GM19455 (cell line): ENCODE measurements at regions not wholly inside any gene's neighbourhood (a gene's known extent, or its start where the extent isn't known, plus 50 kb on each side); places are given as distances from the start of the nearest gene placed in this dataset.

ENCODE experiments used
- ATAC-seq: cut with Tn5 transposase; IDR thresholded peaks from one replicate; pipeline ENCODE4 v1.9.1; 2021; ENCODE audit not compliant: unreplicated experiment

- no peak for ATAC-seq
These were observed 217.1 kb downstream of the BTG1 start for GRCh38 chr12:91928501-91928900.

- ATAC-seq, result no peak
These were observed 218.8 kb downstream of the BTG1 start for GRCh38 chr12:91926848-91927247.

DNA sequence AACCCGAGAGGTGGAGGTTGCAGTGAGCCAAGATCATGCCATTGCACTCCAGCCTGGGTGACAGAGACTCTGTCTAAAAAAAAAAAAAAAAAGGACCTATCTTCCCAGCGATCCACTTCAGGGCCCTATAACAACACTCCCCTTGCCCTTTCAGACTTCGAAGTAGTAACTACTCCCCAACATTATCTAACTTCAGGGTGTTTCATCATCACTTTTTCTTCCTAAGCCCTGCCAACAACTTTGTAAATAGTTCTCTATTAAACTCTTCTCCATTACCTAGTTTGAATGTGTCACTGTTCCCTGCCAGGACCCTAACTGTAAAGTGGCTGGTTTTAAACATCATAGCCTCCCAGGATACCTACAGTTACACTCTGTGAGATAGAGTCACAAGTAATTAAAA is 220.8 kb downstream of the BTG1 start:
- ATAC-seq, result no peak

GRCh38 chr12:91923864-91924263 is 221.8 kb downstream of the BTG1 start:
- no peak for ATAC-seq

- no peak for ATAC-seq
These were observed 223.0 kb downstream of the BTG1 start for GRCh38 chr12:91922674-91923073.

- ATAC-seq, result no peak
These were observed 223.5 kb downstream of the BTG1 start for GRCh38 chr12:91922139-91922538.

GRCh38 chr12:91921555-91921954 is 224.1 kb downstream of the BTG1 start:
- no peak for ATAC-seq

DNA sequence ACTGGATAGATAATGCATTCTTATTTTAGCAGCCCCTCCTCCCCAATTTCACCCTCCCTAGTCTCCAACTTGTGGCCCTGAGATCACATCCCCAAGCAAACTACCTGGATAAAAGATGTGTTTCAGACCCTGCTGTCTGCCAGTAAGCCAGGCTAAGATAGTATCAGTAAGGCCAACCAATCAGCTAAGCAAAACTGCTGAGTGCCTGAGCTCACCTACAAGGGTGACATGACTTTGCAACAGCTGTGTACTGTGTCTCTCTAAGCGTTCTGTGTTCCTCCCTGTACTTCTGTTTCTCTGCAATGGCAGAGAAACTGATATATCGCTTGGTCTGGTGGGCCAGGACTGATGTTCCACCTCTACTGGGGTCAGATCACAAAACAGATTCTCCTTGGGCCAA is 224.9 kb downstream of the BTG1 start:
- ATAC-seq, result no peak

DNA sequence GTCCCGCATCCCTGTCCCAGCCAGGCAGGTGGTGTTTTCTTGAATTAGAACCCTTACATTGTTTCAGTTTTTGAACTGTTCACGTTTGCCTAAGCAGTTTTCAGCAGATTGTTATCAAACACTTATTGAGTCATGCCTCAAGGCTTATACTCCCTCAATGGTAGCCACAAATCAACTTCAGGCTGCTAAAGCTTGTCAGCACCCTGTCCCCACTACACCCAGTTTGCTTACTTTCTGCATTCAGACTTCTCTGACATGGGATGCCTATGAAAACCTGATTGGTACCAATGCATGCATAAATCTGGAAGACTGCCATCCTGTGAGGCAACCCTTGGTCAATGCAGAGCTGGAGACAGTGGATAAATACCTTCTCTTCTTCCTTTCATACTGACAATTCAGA is 225.4 kb downstream of the BTG1 start:
- ATAC-seq, result no peak

DNA sequence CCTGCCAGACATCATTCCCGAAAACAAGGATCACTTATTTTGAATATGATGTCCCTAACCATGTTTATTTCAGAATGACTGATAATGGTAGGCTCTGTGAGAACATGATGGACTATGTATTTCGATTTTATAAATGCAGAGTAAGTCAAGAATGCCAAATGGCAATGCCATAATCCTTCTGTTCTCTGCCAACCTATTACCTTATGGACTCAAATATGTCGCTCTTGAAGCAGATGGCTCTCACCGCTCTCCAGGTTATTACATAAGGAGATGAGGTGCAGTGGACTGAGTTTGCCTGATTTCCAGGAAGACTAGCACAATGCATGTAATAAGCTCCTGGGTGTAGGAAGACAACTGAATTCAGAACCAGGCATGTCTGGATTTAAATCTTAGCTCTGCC is 227.2 kb downstream of the BTG1 start:
- no peak for ATAC-seq

DNA sequence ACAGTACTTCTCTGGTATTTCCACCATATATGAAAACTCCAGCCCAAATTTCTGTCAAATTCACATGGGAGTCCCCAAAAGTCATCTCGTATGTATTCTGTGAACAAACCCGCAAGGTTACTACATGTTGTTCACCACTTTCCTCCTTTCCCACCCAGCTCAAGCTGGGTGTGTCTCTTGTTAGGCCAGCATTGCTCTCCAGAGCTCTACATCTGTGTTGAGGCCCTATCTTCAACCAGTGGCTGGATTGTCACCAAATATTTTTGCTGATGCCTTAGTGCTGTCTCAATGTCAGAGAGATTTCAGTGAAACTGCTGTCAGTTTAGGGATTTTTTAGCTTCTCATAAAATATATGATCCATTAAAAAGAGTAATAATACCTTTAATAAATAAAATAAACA is 230.9 kb downstream of the BTG1 start:
- no peak for ATAC-seq

- ATAC-seq, result no peak
These were observed 232.0 kb downstream of the BTG1 start for GRCh38 chr12:91913651-91914050.

DNA sequence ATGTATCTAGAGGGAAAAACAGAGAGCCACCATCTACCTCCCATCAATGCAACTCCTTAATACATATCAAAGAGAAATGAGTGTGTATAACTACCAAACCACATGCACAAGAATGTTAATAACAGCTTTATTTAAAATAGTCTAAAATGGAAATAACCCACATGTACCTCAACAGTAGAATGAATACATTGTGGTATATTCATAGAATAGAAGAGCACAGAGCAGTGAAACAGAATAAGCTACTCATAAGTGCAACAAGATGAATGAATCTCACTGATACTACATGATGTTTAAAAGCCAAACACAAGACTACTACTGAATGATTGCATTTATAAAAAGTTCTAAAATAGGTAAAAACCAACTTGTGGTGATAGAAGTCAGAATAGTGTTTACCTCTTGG is 232.5 kb downstream of the BTG1 start:
- no peak for ATAC-seq

- ATAC-seq, result no peak
These were observed 233.5 kb downstream of the BTG1 start for GRCh38 chr12:91912178-91912577.

DNA sequence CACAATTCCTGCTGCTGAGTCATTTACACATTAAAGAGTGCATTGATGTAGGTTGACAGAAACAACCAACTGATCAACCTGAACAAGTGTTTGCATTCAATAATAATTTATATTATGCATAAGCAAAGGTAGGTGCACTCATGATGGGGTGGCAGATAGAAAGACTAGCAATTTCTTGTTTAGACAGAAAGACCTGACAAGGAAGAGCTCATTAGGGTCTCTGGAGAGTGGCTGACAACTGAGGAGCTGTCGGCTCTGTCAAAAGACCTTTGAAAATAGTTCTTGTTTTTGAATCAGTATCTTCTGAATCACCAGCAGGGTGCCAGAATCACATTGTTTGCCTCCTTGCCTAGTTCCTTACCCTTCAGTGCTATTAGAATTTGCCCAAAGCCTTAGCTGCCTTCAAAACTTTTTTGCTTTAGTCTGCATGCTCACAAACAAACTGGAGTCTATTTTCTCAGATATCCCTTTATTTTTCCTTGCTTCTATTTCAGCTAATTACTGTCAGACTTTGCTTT is 234.7 kb downstream of the BTG1 start:
- ATAC-seq, result no peak

GRCh38 chr12:91902860-91903683 is 242.6 kb downstream of the BTG1 start:
- no peak for ATAC-seq

- ATAC-seq, result no peak
These were observed 244.1 kb downstream of the BTG1 start for GRCh38 chr12:91901381-91902074.

DNA sequence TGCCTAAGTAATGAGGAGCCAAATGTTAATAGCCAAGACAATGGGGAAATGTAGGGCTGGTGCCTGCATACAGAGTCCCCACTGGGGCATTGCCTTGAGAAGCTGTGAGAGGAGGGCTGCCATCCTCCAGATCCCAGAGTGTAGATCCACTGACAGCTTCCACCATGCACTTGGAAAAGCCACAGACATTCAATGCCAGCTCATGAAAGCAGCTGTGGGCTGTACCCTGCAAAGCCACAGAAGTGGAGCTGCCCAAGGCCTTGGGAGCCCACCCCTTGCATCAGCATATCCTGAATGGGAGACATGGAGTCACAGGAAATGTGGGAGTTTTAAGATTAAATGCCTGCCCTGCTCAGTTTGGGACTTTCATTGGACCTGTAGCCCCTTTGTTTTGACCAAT is 244.7 kb downstream of the BTG1 start:
- ATAC-seq, result no peak

DNA sequence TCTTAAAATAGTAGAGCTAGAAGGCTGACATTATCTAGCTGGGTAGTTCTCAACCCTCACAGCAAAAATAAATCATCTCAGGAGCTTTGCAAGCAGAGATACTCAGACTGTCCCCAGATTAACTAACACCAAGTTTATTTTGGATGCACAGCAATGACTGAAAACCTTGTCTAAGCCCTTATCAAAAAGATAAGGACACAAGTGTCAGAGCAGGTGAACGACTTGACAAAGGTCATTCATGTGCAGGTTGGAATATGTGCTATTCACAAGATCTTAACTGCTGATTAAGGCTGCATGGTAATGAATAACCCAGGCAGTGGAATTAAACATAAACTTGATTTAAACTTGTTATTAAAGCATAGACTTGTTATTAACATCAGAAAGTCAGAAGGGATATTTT is 246.6 kb downstream of the BTG1 start:
- no peak for ATAC-seq

- ATAC-seq, result no peak
These were observed 248.6 kb downstream of the BTG1 start for GRCh38 chr12:91897025-91897515.

GRCh38 chr12:91896286-91897024 is 249.2 kb downstream of the BTG1 start:
- no peak for ATAC-seq
